ENCODE measurements at regions not wholly inside any gene's neighbourhood (a gene's known extent, or its start where the extent isn't known, plus 50 kb on each side); places are given as distances from the start of the nearest gene placed in this dataset.

DNA sequence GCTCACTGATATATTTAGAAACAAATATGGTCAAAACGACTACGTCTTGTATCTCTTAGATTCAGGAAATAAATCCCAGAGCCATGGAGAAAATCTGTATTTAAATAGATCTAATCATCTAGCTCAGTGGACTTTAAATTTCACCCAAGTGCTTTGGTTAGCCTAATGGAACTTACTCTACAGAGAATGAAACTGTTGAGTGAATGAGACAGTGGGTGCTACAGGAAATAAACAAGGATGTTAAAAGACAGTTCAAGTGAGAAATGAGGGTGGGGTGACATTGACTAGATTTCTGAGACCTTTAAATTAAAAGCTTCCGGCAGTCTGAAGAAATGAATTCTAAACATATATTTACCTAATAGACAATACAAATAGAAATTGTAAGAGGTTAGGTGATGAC lies 2197.0 kb downstream of the ARAP2 start:
- DNase-seq, result no peak

DNA sequence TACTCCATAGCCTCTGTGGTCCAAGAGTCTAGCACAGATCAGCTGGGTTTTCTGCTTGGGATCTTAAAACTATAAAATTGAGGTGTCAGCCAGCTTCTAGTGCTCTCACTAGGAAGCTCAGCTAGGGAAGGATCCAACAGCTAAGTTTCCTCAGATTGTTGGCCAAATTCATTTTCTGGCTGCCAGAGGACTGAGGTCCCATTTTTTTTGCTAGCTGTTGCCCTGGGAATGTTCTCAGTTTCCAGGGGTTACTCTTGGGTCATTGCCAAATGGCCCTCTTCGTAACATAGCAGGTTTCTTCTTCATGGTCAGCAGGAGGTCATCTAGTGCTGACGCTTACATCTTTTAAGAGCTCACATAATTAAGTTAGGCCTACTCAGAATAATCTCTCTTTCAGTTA lies 2178.2 kb downstream of the ARAP2 start:
- DNase-seq, result no peak

DNA sequence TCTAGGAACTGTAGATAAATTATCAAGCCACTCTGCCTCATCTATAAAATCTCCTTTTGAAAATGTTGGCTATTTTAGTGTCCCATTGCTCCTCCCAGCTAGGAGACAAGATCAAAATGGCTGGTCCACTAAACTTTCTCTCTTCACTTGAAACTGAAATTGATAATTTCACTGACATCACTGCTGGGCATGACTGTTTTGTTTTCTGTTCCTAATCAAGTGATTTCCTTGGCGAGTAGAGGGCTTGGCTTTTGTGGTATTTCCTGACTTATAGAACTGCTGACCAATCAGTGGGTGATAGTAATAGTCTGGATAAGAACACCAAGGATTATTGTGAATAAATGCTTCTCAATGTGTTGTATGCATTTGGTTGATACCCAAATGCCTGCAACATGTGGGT lies 2152.9 kb downstream of the ARAP2 start:
- no peak for DNase-seq

DNA sequence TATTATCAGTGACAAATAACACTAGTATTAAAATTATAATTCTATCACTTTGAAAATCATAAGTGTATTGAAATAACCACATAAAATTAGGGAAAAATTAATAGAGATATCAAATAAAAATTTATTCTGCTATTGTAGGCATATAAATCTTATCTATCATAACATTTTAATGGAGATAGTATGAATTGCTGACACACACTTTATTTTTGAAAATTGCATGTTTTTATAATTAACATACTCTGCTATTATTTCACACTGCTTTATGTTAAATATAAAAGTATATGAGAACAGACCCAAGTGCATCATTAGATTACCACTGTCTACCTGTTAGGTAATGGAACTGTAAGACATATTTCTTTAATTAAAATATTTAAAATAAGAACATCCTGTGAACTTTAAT lies 2150.2 kb downstream of the ARAP2 start:
- DNase-seq, result no peak

DNA sequence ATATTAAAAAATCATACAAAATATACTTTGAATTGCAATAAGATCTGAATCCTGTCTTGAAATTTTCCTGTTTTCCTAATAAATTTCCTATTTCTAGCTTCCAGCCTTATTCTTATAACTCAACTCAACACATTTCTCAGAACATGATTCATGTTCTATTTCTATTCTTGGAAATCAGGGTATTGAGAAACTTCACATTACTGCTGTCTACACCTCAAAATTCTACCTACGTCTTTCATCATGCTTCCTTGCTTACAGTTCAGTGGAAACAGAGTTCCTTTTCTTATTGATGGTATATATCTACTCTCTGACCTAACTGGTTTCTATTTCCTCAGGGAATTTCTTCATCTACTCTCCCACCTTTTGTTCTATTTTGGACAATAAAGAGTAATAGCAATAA lies 2139.0 kb downstream of the ARAP2 start:
- no peak for DNase-seq

DNA sequence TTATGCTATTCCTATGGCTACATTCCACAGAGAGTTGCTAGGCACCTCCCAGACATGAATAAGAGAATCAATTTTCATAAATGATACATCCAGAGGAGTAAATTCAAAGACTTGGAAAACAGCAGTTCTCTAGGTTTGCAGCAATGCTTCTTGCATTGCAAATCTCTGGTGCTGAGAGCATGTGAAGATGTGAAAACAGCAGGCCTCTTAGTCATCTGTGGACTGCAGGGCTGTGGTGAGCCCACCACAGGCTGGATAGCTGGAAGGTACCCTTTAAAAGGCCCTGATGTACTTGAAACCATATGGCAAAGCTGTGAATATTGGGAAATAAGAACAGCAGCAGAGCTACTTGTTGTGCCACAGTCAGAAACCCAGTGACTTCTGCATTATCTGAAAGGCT lies 2135.9 kb downstream of the ARAP2 start:
- no peak for DNase-seq

DNA sequence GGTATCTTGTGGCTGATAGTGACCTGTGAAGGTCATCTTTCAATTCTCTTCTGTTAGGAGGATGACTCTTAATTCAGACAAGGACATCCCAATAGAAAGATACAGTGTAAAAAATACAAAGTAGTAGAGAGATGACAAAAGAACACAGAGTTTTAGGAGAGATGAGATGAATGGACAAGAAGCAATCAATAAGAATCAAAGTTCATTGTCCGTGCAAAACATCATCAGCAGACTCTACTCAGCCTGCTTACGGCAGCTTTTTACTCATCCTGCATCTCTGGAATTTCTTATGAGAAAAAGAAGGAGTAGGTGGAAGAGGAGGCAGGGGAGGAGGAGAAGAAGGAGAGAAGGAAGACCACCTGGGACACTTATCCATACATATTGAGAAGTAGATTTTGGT lies 2131.7 kb downstream of the ARAP2 start:
- DNase-seq, result no peak

DNA sequence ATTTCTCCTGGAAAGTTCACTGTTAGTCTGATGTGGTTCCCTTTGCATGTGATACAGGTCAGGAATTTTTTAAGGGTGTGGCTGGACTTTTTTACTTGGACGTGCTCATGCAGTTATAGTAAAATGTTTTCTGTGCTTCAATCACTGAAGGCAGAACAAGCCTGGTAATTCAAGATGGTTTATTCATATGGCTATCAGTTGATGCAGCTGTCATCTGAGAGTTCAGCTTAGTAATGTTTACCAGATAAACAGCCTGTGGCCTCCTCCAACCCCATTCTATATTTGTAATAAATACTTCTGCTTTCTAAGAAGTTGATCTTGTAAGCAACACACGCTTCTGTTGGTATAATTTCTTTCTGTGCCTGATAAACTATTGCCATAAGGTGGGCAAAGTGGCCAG lies 2105.9 kb downstream of the ARAP2 start:
- no peak for DNase-seq

DNA sequence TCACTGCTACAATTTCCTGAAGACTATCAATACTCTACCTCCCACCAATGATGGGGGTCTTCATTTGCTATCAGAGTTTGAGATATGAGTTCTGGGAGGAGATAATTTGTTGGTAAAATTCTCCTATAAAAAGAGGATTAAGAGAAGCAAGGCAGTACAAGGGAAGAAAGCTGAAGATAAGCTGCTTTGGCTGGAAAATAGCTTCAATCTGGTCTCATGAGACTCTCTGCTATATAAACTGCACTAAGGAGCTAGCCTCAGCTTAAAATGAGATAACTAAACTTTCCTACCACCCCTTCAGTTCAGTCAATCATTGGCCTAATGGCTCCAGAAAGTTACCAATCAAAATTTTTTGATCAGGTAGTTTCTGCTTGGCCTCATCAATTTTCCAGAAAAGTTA lies 2105.0 kb downstream of the ARAP2 start:
- DNase-seq, result no peak

DNA sequence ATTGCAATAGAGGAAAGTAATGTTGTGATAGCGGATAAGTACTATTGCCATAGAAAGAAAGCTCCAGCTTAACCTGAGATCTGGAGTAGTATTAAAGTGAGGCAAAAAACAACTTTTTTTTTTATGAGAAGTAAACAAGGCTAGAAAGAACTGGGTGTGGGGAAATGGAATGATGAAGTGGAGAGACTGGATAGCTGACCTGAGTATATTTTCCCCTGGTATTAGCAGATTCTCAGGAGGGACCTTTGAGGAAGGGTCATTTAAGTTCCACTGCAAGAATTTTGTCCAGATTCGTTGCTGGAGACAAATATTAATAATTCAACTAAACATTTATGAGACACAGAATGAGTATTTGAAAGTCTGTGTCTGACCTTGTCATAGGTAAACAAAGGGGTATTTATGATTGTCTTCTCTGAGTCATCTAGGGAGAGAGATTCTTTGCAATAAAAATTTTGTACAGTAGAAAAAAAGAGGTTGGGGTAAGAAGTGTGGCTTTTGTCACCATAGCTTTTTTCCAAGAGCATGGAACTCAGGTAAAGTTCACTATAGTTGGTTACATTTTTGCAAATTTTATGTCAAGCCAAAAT lies 2095.9 kb downstream of the ARAP2 start:
- no peak for DNase-seq

DNA sequence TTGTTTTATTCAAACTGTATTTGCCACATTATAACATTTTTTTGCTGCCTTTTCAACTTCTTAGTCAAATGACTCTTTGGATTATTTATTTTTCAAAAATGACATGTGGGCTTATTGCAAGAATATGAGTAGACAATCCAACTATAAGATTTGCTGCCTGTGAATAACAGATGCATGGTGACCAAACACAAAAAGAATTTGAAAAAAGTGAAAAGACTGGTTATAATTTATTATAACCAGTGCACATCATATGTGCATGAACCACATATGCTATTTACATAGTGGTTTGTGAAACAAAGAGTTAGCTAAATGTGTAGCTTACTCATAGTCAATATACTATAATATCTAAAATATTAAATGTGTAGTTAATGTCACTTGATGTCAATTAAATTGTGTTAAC lies 2086.8 kb downstream of the ARAP2 start:
- no peak for DNase-seq

DNA sequence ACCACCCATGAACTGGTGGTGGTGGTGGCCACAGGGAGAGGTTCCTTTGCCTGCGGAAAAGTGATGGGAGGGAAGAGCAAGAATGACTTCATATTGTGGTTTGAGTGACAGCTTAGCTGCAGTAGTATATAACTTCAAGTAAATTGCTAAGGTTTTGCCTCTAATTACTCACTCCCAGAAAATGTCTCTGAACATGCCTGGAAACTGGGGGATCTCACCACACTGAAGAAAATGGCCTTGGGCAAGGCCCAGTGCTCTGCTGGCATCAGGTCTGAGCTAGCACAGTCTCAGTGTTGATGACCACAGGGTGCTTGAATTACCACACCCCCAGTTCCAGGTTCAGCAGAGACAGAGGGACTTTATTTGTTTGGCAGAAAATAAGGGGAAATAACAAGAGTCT lies 2085.4 kb downstream of the ARAP2 start:
- no peak for DNase-seq

DNA sequence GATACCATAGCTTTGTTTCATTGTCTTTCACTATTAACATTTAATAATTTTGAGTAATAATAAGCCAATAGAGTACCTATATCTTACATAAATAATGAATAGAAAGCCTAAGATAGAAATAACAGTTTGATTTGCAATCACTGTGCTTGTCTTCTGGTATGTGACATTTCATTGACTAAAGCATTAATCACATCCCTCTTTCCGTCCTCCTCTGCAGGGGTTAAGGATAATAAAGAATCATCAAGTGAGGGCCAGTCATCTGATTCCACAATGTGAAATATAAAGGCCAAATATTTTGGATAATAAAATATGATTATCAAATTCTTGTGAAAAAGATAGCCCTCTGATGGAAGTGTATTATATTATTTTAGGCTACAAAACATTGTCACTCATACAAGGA lies 2073.4 kb downstream of the ARAP2 start:
- no peak for DNase-seq

DNA sequence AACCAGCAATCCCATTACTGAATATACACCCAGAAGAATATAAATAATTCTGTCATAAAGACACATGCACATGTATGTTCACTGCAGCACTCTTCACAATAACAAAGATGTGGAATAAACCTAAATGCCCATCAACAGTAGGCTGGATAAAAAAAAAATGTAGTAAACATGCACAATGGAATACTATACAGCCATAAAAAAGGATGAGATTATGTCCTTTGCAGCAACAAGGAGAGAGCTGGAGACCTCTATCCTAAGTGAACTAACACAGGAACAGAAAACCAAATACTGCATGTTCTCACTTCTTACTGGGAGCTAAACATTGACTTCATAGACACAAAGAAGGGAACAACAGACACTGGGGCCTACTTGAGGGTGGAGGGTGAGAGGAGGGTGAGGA lies 2067.7 kb downstream of the ARAP2 start:
- DNase-seq, result no peak

DNA sequence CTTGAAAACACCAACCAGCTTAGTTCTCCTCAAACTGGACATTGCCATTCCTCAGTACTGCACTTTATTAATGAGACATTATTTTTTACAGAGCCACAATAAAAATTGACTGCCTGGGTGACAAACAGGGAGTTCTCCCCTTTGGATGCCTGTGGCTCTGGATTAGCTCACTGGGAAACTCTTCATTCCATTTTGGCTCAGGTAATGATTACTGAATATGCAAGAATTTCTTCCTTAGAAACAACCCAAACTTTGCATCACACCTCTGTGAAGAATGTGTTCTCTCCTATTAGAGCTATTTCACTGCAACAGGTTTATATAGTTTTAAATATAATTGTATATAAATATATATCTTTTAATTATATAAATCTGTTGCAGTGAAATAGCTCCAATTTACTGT lies 2065.8 kb downstream of the ARAP2 start:
- DNase-seq, result no peak

DNA sequence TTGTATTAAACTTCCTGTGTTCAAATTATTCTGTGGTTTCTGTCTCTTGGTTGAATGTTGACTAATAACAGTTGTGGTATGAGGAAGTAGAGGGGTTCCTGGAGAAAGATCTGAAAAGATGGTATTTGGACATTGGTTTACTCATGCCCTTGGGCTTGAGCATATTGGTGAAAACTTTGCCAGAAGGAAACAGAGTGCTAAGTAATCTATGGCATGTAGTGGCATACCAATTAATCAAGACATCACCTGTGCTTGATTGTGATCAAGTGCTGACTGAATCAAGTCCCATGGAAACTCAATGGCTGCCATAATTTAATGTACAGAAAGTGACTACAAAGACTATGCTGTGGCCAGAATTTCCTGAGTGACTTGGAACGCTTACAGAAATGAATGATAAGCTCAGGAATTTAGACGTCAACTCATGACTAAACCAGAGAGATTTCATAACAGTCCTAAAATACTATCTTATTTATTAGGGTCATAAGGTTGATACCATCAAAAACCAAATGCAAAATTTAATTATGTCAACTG lies 2062.9 kb downstream of the ARAP2 start:
- no peak for DNase-seq

DNA sequence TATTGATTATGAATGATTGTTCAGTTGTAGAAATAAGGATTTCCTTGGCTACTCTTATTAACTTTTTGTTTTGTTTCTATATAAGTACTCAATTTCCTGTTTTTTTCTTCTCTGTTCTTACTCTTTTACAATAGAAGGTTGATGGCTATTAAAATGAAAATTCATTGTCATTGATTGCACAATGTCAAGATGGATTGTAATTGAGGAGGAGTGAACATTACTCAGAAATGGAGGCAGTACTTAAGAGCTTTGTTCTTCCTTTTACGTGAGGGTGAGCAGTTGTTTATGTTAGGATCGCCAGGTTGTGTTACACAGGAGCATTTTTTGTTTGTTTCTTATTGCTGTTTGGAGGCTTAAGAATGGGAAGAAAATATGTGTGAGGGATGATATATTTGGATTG lies 2062.4 kb downstream of the ARAP2 start:
- no peak for DNase-seq

DNA sequence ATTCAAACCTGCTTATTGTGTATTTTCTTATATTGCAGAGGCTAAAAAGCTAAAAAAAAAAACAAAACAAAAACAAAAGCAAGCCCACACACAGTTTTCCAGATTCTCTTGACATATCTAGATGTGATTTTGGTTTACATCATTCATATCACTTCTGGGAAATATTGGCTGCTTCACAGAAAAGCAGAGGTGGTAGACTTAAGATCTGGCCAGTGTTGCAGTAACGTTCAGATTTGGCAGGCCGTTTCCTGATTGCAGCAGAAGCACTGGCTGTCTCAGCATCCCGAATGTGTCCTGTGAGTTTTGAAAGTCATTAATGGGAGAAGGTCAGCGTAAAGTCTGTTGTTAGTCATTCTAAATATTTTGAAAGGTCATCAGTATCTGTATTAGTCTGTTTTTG lies 2062.0 kb downstream of the ARAP2 start:
- DNase-seq, result no peak

DNA sequence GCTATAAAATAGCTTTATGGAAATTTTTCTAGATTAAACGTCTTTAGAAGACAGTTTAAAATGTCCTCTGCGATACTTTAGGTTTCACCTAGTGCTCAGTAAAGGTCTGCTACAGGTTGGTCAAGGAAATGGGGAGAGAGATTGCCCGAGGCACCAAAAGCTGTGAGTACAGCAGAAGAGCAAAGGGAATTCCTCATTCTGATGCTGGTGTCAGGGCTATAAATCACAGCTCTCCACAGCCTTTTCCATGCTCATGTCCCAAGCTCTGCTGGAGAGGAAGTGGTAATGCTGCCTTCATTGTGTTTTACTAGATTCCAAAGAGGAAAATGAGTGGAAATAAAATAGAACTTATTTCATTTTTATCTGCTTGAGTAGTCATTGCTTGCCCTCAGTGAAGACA lies 2060.4 kb downstream of the ARAP2 start:
- DNase-seq, result no peak

DNA sequence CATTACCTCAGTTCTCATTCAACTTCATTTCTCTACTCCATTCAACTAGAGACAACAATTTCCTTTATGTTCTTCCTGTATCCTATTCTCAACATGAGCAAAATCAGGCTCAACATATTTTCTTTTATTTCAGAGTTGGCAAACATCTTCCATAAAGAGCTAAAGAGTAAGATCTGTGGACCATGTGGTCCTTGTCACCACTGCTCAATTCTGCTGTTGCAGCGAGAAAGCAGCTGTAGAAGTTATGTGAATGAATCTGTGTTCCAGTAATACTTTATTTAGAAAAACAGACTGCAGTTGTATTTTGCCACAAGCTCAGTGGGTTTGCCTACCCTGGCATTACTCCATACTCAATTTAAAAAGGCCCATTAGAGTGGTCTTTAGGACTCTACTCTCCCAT lies 2057.3 kb downstream of the ARAP2 start:
- no peak for DNase-seq

DNA sequence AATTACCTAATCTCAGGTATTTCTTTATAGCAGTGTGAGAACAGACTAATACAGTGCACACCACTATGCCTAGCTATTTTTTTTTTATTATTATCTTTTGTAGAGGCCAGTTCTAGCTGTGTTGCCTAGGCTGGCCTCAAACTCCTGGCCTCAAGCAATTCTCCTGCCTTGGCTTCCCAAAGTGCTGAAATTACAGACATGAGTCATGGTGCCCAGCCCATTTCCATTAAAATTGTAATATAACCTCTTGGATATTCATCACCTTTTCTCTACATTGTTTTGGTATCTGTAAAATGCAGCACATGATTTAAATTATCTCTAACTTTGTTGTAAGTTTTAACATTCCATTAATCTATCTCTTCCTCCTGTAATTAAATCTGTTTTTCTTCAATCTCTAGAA lies 2052.9 kb downstream of the ARAP2 start:
- no peak for DNase-seq

DNA sequence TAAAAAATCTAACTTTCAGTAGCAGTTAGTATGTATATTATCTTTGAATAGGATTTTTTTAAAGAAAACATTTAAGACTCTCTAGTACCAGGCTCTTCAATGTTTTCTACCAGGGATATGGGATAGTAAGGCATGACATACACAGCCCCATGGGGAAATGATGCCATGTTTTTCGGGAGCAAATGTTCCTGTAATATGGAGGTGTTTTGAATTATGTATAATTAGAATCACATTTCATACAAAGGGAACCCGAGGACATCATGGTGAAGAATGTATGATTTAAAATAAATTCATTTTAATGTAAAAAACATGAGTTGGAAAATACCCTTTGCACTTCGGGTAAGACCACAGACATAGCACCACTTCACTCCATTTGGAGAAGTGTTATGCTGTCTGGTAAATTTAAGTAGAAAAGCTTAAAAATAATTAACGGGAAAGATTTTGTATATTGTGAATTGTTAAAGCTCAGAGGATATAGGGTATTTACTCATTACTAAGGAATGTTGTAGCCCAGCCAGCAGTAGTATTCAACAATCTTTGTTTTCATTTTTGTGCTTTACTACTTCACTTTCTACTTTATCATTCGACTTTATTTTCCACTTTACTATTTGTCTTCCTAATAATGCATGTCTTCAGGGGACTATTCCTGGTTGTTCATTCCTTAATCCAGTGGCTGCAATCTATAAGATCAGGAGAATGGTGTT lies 2050.7 kb downstream of the ARAP2 start:
- no peak for DNase-seq

DNA sequence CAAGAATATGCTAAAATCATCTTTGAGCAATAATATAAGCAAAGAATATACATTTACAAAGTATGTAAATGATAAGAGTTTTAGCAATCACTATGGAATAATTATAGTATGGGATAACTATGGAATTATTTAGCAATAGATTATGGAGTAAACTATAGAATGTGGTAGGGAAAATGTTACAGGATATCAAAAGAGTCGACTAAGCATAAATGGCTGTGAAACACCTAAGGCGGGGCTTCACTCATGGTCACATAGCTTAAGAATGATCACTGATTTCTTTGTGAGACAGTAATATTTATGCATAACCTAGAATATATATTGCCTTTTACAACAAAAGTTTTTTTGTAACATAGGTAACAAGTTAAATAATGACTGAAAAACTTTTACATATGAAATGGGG lies 2049.7 kb downstream of the ARAP2 start:
- DNase-seq, result no peak

DNA sequence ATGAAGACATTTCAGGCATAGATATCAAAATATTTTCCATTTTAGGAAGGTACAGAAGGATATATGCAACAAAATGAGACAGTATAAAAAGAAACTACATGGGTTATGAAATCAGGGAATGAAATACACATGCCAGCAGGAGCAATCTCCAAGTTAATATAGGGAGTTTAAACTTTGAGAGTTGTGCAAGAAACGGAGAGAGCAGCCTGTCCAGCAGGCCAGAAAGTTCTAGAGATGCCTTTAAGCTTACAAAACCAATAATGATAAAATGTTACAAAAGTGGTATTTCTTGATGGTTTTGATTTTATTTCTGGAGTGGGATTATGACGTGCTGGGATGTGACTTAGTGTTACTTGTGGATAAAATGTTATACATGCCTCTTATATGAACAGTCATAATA lies 2047.9 kb downstream of the ARAP2 start:
- DNase-seq, result no peak

DNA sequence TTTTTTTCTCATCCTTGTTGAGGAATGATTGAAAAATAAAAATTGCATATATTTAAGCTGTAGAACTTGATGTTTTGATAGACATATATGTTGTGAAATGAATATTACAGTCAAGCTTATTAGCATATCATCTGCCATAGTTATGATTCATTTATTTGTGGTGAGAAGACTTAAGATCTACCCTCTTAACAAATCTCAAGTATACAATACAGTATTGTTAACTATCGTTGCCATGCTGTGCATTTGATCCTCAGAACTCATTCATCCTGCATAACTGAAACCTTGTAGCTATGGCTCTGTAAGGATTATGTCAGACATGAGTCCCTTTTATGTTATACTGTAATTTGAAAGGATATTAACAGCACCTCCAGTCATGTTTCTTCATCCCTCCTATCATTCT lies 2045.3 kb downstream of the ARAP2 start:
- no peak for DNase-seq
